DND-41 (cell line): ENCODE measurements at regions not wholly inside any gene's neighbourhood (a gene's known extent, or its start where the extent isn't known, plus 50 kb on each side); places are given as distances from the start of the nearest gene placed in this dataset.

Experiments used
- ATAC-seq: fragments of 200-7000 bp; cut with Tn5 transposase; 3 replicates; pipeline ENCODE4 v1.9.1; 2021; ENCODE audit warnings: low read depth; ENCODE audit not compliant: insufficient read depth
- DNase-seq: peaks from one replicate; pipeline ENCODE4 v3.0.0-alpha.2; 2020
- H2AFZ ChIP-seq: 2 replicates; pipeline ENCODE4 v1.6.0; 2012; ENCODE audit warnings: low read depth, low read length
- H3K27ac ChIP-seq: 2 replicates; pipeline ENCODE4 v1.5.1; 2012; ENCODE audit warnings: low read length, inconsistent platforms
- H3K27me3 ChIP-seq: fragments of 200-600 bp; sonication (generic); 2 replicates; pipeline ENCODE4 v1.6.0; 2012; ENCODE audit warnings: low read length, mild to moderate bottlenecking, inconsistent platforms; ENCODE audit not compliant: insufficient read depth, poor library complexity
- H3K36me3 ChIP-seq: 2 replicates; pipeline ENCODE4 v1.5.1; 2012; ENCODE audit warnings: low read length, inconsistent platforms; ENCODE audit not compliant: insufficient read depth
- H3K4me1 ChIP-seq: 2 replicates; pipeline ENCODE4 v1.5.1; 2012; ENCODE audit warnings: mild to moderate bottlenecking, low read length; ENCODE audit not compliant: insufficient read depth
- H3K4me2 ChIP-seq: 2 replicates; pipeline ENCODE4 v1.6.0; 2012; ENCODE audit warnings: mild to moderate bottlenecking, moderate library complexity, low read length, inconsistent platforms; ENCODE audit not compliant: insufficient read depth
- H3K4me3 ChIP-seq, 2 experiments: fragments of 200-600 bp in 1 of 2; shearing (Covaris generic) in 1 of 2; 2 replicates each; pipeline ENCODE4 v1.5.1; 2012 to 2016; ENCODE audit warnings: inconsistent platforms in 2 of 2, low read length in 2 of 2, mild to moderate bottlenecking in 2 of 2, low read depth in 1 of 2, moderate library complexity in 1 of 2
- H3K79me2 ChIP-seq: 2 replicates; pipeline ENCODE4 v1.6.0; 2012; ENCODE audit warnings: low read length, inconsistent platforms; ENCODE audit not compliant: insufficient read depth
- H3K9ac ChIP-seq: 2 replicates; pipeline ENCODE4 v1.6.0; 2012; ENCODE audit warnings: low read depth, mild to moderate bottlenecking, inconsistent platforms, low read length, moderate library complexity
- H3K9me3 ChIP-seq: 2 replicates; pipeline ENCODE4 v1.5.1; 2012; ENCODE audit warnings: low read length, moderate library complexity, mild to moderate bottlenecking, inconsistent platforms; ENCODE audit not compliant: insufficient read depth, severe bottlenecking
- H4K20me1 ChIP-seq: 2 replicates; pipeline ENCODE4 v1.6.0; 2012; ENCODE audit warnings: low read length; ENCODE audit not compliant: insufficient read depth
- CTCF ChIP-seq: IDR thresholded peaks from 2 replicates; pipeline ENCODE4 v1.5.1; 2012; ENCODE audit warnings: borderline replicate concordance, low read length, moderate library complexity, mild to moderate bottlenecking; ENCODE audit not compliant: poor library complexity, severe bottlenecking; ENCODE audit errors: extremely low read depth
- EZH2 ChIP-seq: IDR thresholded peaks from 3 replicates; pipeline ENCODE4 v1.6.1; 2012; ENCODE audit warnings: borderline replicate concordance, low read depth, mild to moderate bottlenecking, moderate library complexity, low read length, inconsistent platforms; ENCODE audit not compliant: severe bottlenecking

GRCh38 chr9:22331533-22331932, 115.1 kb upstream of the DMRTA1 start:
- no peaks in the 10 kb centered on the region for H4K20me1 ChIP-seq
- H3K79me2 ChIP-seq: no peaks in the 10 kb centered on the region
- no peak overlapping the region for H3K27ac ChIP-seq
- H2AFZ ChIP-seq: no peak overlapping the region
- H3K9ac ChIP-seq: no peak overlapping the region
- H3K4me1 ChIP-seq: no peaks in the 10 kb centered on the region
- H3K4me3 ChIP-seq: no peak overlapping the region
- H3K36me3 ChIP-seq: no peaks in the 10 kb centered on the region
- no peak for ATAC-seq
- no peaks in the 10 kb centered on the region for H3K27me3 ChIP-seq
- no peaks in the 10 kb centered on the region for H3K9me3 ChIP-seq
- no peak for DNase-seq
- no peak overlapping the region for H3K4me2 ChIP-seq
- TF ChIP-seq CTCF (no peak), EZH2 (no peak)

- Histone ChIP-seq H3K4me2 (no peak overlapping the region), H3K9ac (no peak overlapping the region), H3K27me3 (no peaks in the 10 kb centered on the region), H3K27ac (no peak overlapping the region), H3K36me3 (no peaks in the 10 kb centered on the region), H3K9me3 (no peaks in the 10 kb centered on the region), H3K4me1 (no peaks in the 10 kb centered on the region), H3K79me2 (no peaks in the 10 kb centered on the region), H2AFZ (no peak overlapping the region), H4K20me1 (no peaks in the 10 kb centered on the region), H3K4me3 (no peak overlapping the region)
- no peak for DNase-seq
- TF ChIP-seq EZH2: no peak
- TF ChIP-seq CTCF: no peak
- no peak for ATAC-seq
These were observed 114.4 kb upstream of the DMRTA1 start for GRCh38 chr9:22332202-22332601.

- DNase-seq: no peak
- no peaks in the 10 kb centered on the region for H3K4me1 ChIP-seq
These were observed 109.4 kb upstream of the DMRTA1 start for GRCh38 chr9:22337261-22337660.

More at GRCh38 chr9:22337261-22337660, 109.4 kb upstream of the DMRTA1 start:
- Histone ChIP-seq H3K9me3 (no peaks in the 10 kb centered on the region), H3K4me2 (no peak overlapping the region), H3K36me3 (no peaks in the 10 kb centered on the region), H4K20me1 (no peaks in the 10 kb centered on the region), H3K27ac (no peak overlapping the region), H3K27me3 (no peaks in the 10 kb centered on the region), H3K4me3 (no peak overlapping the region), H3K79me2 (no peaks in the 10 kb centered on the region), H2AFZ (no peak overlapping the region), H3K9ac (no peak overlapping the region)
- ATAC-seq: no peak
- TF ChIP-seq EZH2 (no peak), CTCF (no peak)
